ENCODE measurements at regions not wholly inside any gene's neighbourhood (a gene's known extent, or its start where the extent isn't known, plus 50 kb on each side); places are given as distances from the start of the nearest gene placed in this dataset.

GRCh38 chr20:40826699-40827098, 137.7 kb upstream of the MAFB start:
- TF ChIP-seq CTCF (IDR thresholded peaks at IDR 0.05; ENCODE audit: low read depth, low read length, missing control alignments): no peak

DNA sequence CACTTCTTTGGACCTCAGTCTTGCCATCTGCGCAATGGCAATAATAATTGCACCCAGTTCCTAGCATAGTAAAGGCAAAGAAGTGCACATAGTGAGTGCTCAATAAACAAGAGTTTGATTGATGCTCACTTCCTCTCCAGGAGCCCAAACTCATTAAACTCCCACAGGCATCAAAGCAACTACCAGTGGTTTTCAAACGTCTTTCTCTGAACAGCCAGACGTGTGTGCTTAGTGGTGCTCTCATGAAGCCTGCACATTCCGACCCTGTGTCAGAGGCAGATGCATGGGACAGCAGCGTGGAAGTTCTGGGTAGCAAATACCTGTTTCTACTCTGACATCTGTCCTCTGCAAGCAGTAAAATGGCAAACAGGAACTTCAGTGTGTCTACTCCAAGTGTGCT, 146.3 kb upstream of the MAFB start:
- no peak for TF ChIP-seq CTCF (IDR thresholded peaks at IDR 0.05; ENCODE audit: low read depth, low read length, missing control alignments)
- H3K4me3 ChIP-seq (ENCODE audit: low read depth, low read length): no peak overlapping the region
- no peak for DNase-seq (ENCODE audit: low read depth)
- in situ Hi-C loops (cut with HindIII; ENCODE audit: low sequenced_read_pairs): no loop called here

More at GRCh38 chr20:40826699-40827098, 137.7 kb upstream of the MAFB start:
- H3K4me3 ChIP-seq (ENCODE audit: low read depth, low read length): no peak overlapping the region
- in situ Hi-C loops (cut with HindIII; ENCODE audit: low sequenced_read_pairs): no loop called here
- DNase-seq (ENCODE audit: low read depth): no peak

GRCh38 chr20:40838509-40838908, 149.5 kb upstream of the MAFB start:
- no peak for TF ChIP-seq CTCF (IDR thresholded peaks at IDR 0.05; ENCODE audit: low read depth, low read length, missing control alignments)
- no peak overlapping the region for H3K4me3 ChIP-seq (ENCODE audit: low read depth, low read length)
- DNase-seq (ENCODE audit: low read depth): no peak
- in situ Hi-C loops (cut with HindIII; ENCODE audit: low sequenced_read_pairs): no loop called here

GRCh38 chr20:40843251-40843650, 154.2 kb upstream of the MAFB start:
- in situ Hi-C loops (cut with HindIII; ENCODE audit: low sequenced_read_pairs): no loop called here
- peak; percentile 40 for DNase-seq (ENCODE audit: low read depth)
- no peak for TF ChIP-seq CTCF (IDR thresholded peaks at IDR 0.05; ENCODE audit: low read depth, low read length, missing control alignments)
- no peak overlapping the region for H3K4me3 ChIP-seq (ENCODE audit: low read depth, low read length)

GRCh38 chr20:40844332-40844731, 155.3 kb upstream of the MAFB start:
- TF ChIP-seq CTCF (IDR thresholded peaks at IDR 0.05; ENCODE audit: low read depth, low read length, missing control alignments): no peak
- in situ Hi-C loops (cut with HindIII; ENCODE audit: low sequenced_read_pairs): no loop called here
- no peak for DNase-seq (ENCODE audit: low read depth)
- H3K4me3 ChIP-seq (ENCODE audit: low read depth, low read length): no peak overlapping the region

GRCh38 chr20:40848096-40848495, 159.1 kb upstream of the MAFB start:
- TF ChIP-seq CTCF (IDR thresholded peaks at IDR 0.05; ENCODE audit: low read depth, low read length, missing control alignments): no peak
- in situ Hi-C loops (cut with HindIII; ENCODE audit: low sequenced_read_pairs): no loop called here
- H3K4me3 ChIP-seq (ENCODE audit: low read depth, low read length): no peak overlapping the region
- no peak for DNase-seq (ENCODE audit: low read depth)

DNA sequence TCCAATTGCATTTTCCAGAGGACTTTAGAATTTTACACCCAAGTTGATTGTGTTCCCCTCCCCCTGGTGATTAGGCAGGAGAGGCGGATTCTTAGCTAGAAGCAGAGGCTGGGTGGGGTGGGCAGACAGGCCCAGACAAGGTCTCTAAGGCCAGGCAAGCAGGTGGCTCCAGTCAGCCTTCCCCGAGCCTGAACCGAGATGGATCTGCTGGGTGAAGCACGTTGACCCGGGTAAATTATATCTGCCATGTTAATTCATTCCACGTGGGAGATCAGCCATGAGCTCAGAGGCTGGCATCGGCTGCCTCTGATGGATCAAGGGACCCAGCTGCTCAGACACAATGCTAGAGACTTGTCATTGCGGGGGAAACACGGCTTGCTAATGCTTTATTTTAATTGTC, 159.5 kb upstream of the MAFB start:
- in situ Hi-C loops (cut with HindIII; ENCODE audit: low sequenced_read_pairs): no loop called here
- no peak for TF ChIP-seq CTCF (IDR thresholded peaks at IDR 0.05; ENCODE audit: low read depth, low read length, missing control alignments)
- H3K4me3 ChIP-seq (ENCODE audit: low read depth, low read length): no peak overlapping the region
- no peak for DNase-seq (ENCODE audit: low read depth)
